Fibroblast of the aortic adventitia (primary cell): ENCODE measurements at regions not wholly inside any gene's neighbourhood (a gene's known extent, or its start where the extent isn't known, plus 50 kb on each side); places are given as distances from the start of the nearest gene placed in this dataset. TPM values are rescaled to one million over a fixed set of nuclear protein-coding genes. Genes with fewer than 3 reads are reported as not detected.
"Not testable (repeated sequence)": the region's sequence is repeated elsewhere in the genome, so short reads cannot be mapped to it uniquely, and the experiment has no call there.

Source experiments
- DNase-seq: peaks from one replicate; pipeline ENCODE4 v3.0.0-alpha.2; 2010; ENCODE audit warnings: low read depth
- H3K4me3 ChIP-seq: 2 replicates; pipeline ENCODE4 v1.5.1; 2011; ENCODE audit warnings: low read depth, mild to moderate bottlenecking, control low read depth, low read length, moderate library complexity
- small RNA-seq: library from RNA; depleted of rRNA; stranded (forward); fragments of <200 nt; gene quantifications from one replicate; pipeline ENCODE3, GENCODE V24; 2012
- TF ChIP-seq, protein P1 (sequence below): IDR thresholded peaks from 2 replicates; pipeline ENCODE4 v1.5.1; 2011; ENCODE audit warnings: mild to moderate bottlenecking, low read length, control low read depth, inconsistent platforms; ENCODE audit not compliant: insufficient read depth

- TF ChIP-seq, protein P1, sequence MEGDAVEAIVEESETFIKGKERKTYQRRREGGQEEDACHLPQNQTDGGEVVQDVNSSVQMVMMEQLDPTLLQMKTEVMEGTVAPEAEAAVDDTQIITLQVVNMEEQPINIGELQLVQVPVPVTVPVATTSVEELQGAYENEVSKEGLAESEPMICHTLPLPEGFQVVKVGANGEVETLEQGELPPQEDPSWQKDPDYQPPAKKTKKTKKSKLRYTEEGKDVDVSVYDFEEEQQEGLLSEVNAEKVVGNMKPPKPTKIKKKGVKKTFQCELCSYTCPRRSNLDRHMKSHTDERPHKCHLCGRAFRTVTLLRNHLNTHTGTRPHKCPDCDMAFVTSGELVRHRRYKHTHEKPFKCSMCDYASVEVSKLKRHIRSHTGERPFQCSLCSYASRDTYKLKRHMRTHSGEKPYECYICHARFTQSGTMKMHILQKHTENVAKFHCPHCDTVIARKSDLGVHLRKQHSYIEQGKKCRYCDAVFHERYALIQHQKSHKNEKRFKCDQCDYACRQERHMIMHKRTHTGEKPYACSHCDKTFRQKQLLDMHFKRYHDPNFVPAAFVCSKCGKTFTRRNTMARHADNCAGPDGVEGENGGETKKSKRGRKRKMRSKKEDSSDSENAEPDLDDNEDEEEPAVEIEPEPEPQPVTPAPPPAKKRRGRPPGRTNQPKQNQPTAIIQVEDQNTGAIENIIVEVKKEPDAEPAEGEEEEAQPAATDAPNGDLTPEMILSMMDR: no peak
- no peak for DNase-seq
- H3K4me3 ChIP-seq: no peak overlapping the region
These were observed 57.9 kb upstream of the ANKH start for GRCh38 chr5:14929293-14930065.

DNA sequence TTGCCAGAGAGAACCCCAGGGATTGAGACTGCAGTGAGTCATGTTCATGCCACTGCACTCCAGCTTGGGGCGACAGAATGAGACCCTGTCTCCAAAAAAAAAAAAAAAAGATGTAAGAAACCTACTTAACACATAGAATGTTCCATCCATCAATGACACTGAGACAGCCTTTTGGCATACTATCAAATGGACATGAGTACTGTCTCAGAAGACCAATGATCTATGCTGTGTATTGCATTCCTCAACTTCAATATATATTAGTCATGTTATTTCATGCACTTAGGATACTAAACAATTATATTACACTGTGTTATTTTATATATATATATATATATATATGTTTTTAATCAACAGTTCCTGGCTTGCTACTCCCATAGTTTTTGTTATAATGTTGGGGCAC lies 57.1 kb upstream of the ANKH start:
- no peak overlapping the region for H3K4me3 ChIP-seq
- TF ChIP-seq, protein P1: no peak
- no peak for DNase-seq

DNA sequence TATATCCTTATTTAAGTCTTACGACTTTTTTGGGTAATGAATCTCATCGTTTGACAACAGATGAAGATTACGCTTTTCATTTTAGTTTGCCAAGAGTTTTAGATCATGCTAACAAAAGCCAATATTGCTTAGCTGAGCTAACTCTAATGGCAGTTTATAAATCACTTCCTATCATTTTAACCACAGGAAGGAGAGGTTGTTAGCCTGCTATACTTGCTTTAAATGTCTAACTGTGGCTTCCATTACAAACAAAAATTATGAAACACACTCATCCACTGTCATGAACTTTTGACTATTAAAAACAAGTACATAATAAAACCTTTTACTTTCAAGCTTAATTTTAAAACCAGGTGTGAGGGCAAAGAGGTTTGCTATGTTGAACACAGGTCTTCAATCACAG lies 53.7 kb upstream of the ANKH start:
- H3K4me3 ChIP-seq: no peak overlapping the region
- TF ChIP-seq, protein P1: no peak
- DNase-seq: no peak

DNA sequence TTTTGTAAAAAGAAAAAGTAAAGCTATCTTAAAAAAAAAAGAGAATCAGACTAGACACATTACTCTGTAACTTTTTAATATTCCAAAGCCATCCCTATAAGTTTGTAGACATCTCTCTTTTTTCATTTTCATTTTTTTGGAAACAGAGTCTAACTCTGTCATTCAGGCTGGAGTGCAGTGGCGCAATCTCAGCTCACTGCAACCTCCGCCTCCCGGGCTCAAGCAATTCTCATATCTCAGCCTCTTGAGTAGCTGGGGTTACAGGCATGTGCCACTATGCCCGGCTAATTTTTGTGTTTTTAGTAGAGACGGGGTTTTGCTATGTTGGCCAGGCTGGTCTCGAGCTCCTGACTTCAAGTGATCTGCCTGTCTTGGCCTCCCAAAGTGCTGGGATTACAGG lies 51.4 kb upstream of the ANKH start:
- H3K4me3 ChIP-seq, DNase-seq: not testable (repeated sequence)

- no peak for DNase-seq
- H3K4me3 ChIP-seq: no peak overlapping the region
- TF ChIP-seq, protein P1: no peak
These were observed 50.9 kb upstream of the ANKH start for GRCh38 chr5:14922456-14922855.

Small RNAs in the stretch of these regions (small RNA-seq; reads per million reads assigned to genes)
- not detected for gene RF00096
